ENCODE measurements at regions not wholly inside any gene's neighbourhood (a gene's known extent, or its start where the extent isn't known, plus 50 kb on each side); places are given as distances from the start of the nearest gene placed in this dataset.

DNA sequence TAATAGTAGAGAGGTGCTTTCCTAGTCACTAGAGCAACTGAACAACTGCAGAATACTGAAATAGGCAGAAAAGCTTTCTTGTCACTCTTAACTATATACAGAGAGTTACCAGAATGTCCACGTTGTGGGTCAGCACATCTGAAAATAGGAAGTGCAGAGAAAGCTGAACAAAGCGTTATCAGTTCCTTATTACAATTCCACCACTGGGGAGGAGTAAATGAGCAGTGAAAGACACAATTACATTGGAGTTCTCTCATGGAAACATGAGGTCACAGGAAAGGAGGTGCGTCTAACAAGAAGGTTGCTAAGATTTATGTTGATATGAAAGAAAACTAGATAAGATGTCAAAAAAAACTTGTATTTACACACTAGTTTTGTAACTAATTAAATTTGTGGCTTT is 461.9 kb upstream of the COX7C start:
- Histone ChIP-seq H3K4me3 (ENCODE audit: low read depth, low read length, poor library complexity, severe bottlenecking) (no peak overlapping the region), H3K27me3 (replicated peaks; ENCODE audit: insufficient read depth, low read depth, low read length, poor library complexity) (no peaks in the 10 kb centered on the region), H3K9me3 (ENCODE audit: low read depth, low read length, poor library complexity, severe bottlenecking) (no peaks in the 10 kb centered on the region), H3K27ac (ENCODE audit: low read depth, low read length, poor library complexity, severe bottlenecking) (no peak overlapping the region), H3K4me1 (ENCODE audit: insufficient read depth, low read length, poor library complexity, severe bottlenecking) (no peaks in the 10 kb centered on the region), H3K36me3 (ENCODE audit: insufficient read depth, low read length, poor library complexity, severe bottlenecking) (no peaks in the 10 kb centered on the region)
- ChIA-PET CTCF (no interaction called here), POLR2A (ENCODE audit: low non-redundant PET) (no interaction called here)
- BruUV-seq (replicated peaks): no TSS peak
- no peak for TF ChIP-seq EZH2 (IDR thresholded peaks at IDR 0.05; ENCODE audit: borderline replicate concordance, low read depth, low read length, poor library complexity, severe bottlenecking)
- TF ChIP-seq, protein P1, sequence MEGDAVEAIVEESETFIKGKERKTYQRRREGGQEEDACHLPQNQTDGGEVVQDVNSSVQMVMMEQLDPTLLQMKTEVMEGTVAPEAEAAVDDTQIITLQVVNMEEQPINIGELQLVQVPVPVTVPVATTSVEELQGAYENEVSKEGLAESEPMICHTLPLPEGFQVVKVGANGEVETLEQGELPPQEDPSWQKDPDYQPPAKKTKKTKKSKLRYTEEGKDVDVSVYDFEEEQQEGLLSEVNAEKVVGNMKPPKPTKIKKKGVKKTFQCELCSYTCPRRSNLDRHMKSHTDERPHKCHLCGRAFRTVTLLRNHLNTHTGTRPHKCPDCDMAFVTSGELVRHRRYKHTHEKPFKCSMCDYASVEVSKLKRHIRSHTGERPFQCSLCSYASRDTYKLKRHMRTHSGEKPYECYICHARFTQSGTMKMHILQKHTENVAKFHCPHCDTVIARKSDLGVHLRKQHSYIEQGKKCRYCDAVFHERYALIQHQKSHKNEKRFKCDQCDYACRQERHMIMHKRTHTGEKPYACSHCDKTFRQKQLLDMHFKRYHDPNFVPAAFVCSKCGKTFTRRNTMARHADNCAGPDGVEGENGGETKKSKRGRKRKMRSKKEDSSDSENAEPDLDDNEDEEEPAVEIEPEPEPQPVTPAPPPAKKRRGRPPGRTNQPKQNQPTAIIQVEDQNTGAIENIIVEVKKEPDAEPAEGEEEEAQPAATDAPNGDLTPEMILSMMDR (conservative IDR thresholded peaks at IDR 0.05; ENCODE audit: low read depth, low read length): no peak
- intact Hi-C loops (cut with micrococcal nuclease; ENCODE audit: unreplicated experiment): no loop called here
- no peak for DNase-seq (ENCODE audit: low spot score)

DNA sequence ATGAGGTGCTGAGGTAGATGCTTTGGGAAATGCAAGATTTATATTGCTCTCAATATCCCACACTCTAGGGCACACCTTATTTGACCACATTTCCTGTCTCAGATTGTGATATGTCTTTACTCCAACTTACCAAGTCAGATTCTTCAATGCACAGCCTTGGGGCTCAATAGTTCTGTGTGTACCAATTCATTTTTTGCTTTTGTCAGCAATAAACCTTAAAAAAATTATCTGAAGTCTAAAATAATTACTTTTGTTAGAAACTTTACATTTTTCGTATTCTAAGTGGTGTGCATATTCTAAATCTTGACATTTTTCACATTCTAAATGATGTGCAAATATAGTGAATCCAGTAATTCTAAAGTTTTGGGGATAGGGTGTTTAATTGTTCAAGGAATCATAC is 447.5 kb upstream of the COX7C start:
- intact Hi-C loops (cut with micrococcal nuclease; ENCODE audit: unreplicated experiment): no loop called here
- H3K27me3 ChIP-seq (replicated peaks; ENCODE audit: insufficient read depth, low read depth, low read length, poor library complexity): no peaks in the 10 kb centered on the region
- TF ChIP-seq EZH2 (IDR thresholded peaks at IDR 0.05; ENCODE audit: borderline replicate concordance, low read depth, low read length, poor library complexity, severe bottlenecking): no peak
- ChIA-PET CTCF (no interaction called here), POLR2A (ENCODE audit: low non-redundant PET) (no interaction called here)
- no peaks in the 10 kb centered on the region for H3K4me1 ChIP-seq (ENCODE audit: insufficient read depth, low read length, poor library complexity, severe bottlenecking)
- no peak overlapping the region for H3K4me3 ChIP-seq (ENCODE audit: low read depth, low read length, poor library complexity, severe bottlenecking)
- no TSS peak for BruUV-seq (replicated peaks)
- H3K9me3 ChIP-seq (ENCODE audit: low read depth, low read length, poor library complexity, severe bottlenecking): no peaks in the 10 kb centered on the region
- no peak for DNase-seq (ENCODE audit: low spot score)
- no peak overlapping the region for H3K27ac ChIP-seq (ENCODE audit: low read depth, low read length, poor library complexity, severe bottlenecking)
- no peaks in the 10 kb centered on the region for H3K36me3 ChIP-seq (ENCODE audit: insufficient read depth, low read length, poor library complexity, severe bottlenecking)

DNA sequence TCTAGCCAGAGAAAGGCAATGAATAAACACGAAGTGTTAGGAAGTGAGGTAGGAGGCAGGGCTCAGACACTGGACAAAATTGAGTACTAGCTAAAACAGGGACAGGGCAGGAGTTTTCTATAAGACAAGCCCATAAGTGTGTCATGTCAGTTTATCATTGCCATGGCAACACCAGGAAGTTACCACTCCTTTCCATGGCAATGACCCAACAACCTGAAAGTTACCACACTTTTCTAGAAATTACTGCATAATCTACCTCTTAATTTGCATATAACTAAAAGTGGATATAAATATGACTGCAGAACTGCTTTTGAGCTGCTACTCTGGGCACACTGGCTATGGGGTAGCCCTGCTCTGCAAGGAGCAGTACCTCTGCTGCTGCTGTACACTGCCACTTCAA is 442.5 kb upstream of the COX7C start:
- intact Hi-C loops (cut with micrococcal nuclease; ENCODE audit: unreplicated experiment): no loop called here
- no peaks in the 10 kb centered on the region for H3K36me3 ChIP-seq (ENCODE audit: insufficient read depth, low read length, poor library complexity, severe bottlenecking)
- no peaks in the 10 kb centered on the region for H3K9me3 ChIP-seq (ENCODE audit: low read depth, low read length, poor library complexity, severe bottlenecking)
- no peak overlapping the region for H3K4me3 ChIP-seq (ENCODE audit: low read depth, low read length, poor library complexity, severe bottlenecking)
- no TSS peak for BruUV-seq (replicated peaks)
- TF ChIP-seq, protein P1 (conservative IDR thresholded peaks at IDR 0.05; ENCODE audit: low read depth, low read length): no peak
- no peak for TF ChIP-seq EZH2 (IDR thresholded peaks at IDR 0.05; ENCODE audit: borderline replicate concordance, low read depth, low read length, poor library complexity, severe bottlenecking)
- ChIA-PET CTCF (no interaction called here), POLR2A (ENCODE audit: low non-redundant PET) (no interaction called here)
- H3K27ac ChIP-seq (ENCODE audit: low read depth, low read length, poor library complexity, severe bottlenecking): no peak overlapping the region
- no peaks in the 10 kb centered on the region for H3K4me1 ChIP-seq (ENCODE audit: insufficient read depth, low read length, poor library complexity, severe bottlenecking)
- DNase-seq (ENCODE audit: low spot score): peak; percentile 7
- no peaks in the 10 kb centered on the region for H3K27me3 ChIP-seq (replicated peaks; ENCODE audit: insufficient read depth, low read depth, low read length, poor library complexity)

GRCh38 chr5:86199287-86199686 is 418.5 kb upstream of the COX7C start:
- H3K9me3 ChIP-seq (ENCODE audit: low read depth, low read length, poor library complexity, severe bottlenecking): no peaks in the 10 kb centered on the region
- H3K36me3 ChIP-seq (ENCODE audit: insufficient read depth, low read length, poor library complexity, severe bottlenecking): no peaks in the 10 kb centered on the region
- BruUV-seq (replicated peaks): no TSS peak
- H3K4me3 ChIP-seq (ENCODE audit: low read depth, low read length, poor library complexity, severe bottlenecking): no peak overlapping the region
- intact Hi-C loops (cut with micrococcal nuclease; ENCODE audit: unreplicated experiment): no loop called here
- no peaks in the 10 kb centered on the region for H3K27me3 ChIP-seq (replicated peaks; ENCODE audit: insufficient read depth, low read depth, low read length, poor library complexity)
- ChIA-PET POLR2A (ENCODE audit: low non-redundant PET) (no interaction called here), CTCF (no interaction called here)
- H3K27ac ChIP-seq (ENCODE audit: low read depth, low read length, poor library complexity, severe bottlenecking): no peak overlapping the region
- no peak for DNase-seq (ENCODE audit: low spot score)
- H3K4me1 ChIP-seq (ENCODE audit: insufficient read depth, low read length, poor library complexity, severe bottlenecking): no peaks in the 10 kb centered on the region
- TF ChIP-seq EZH2 (IDR thresholded peaks at IDR 0.05; ENCODE audit: borderline replicate concordance, low read depth, low read length, poor library complexity, severe bottlenecking): no peak
- TF ChIP-seq, protein P1 (conservative IDR thresholded peaks at IDR 0.05; ENCODE audit: low read depth, low read length): no peak

Data from A673 (cell line).